GM10248 (cell line): ENCODE measurements at regions not wholly inside any gene's neighbourhood (a gene's known extent, or its start where the extent isn't known, plus 50 kb on each side); places are given as distances from the start of the nearest gene placed in this dataset.

Source experiments
- CTCF ChIA-PET: fragments of 300-600 bp; sonication (Branson Sonifier 250); formaldehyde crosslinking; extraction: SDS; loops from one replicate; lab custom pipeline; 2021; ENCODE audit warnings: antibody characterized with exemption; lab: Yijun Ruan, JAX
- POLR2A ChIA-PET: fragments of 350-650 bp; sonication (Branson Sonifier 250); formaldehyde crosslinking; extraction: SDS; loops from one replicate; lab custom pipeline; 2020; ENCODE audit warnings: antibody characterized with exemption; lab: Yijun Ruan, JAX
- DNase-seq: peaks from one replicate; pipeline ENCODE4 v3.0.0; 2012; ENCODE audit errors: extremely low spot score
- TF ChIP-seq, protein P1 (sequence below): IDR thresholded peaks from 2 replicates; pipeline ENCODE4 v1.5.1; 2012; ENCODE audit warnings: mild to moderate bottlenecking, low read depth; ENCODE audit errors: extremely low read depth, missing control alignments, control extremely low read depth

DNA sequence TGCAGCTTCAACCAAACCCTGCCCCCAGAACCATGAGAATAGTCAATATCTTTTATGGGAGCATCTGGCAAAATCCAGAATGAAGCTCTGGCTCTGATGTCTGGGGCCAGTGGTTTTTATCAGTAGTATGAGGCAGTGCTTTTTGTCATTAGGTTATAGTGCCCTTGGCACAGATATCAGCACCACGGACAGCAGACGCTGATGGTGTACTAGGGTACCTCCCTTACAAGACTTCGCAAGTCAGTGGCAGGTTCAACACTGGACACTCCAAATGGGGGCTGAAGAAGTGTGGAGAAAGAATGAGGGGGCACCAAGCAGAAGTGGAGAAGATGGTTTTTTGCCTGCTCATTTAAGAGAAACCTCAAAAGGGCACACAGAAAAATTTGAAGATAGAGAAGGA is 68.2 kb upstream of the E2F7 start:
- POLR2A ChIA-PET: no interaction called here
- CTCF ChIA-PET: no interaction called here
- TF ChIP-seq, protein P1, sequence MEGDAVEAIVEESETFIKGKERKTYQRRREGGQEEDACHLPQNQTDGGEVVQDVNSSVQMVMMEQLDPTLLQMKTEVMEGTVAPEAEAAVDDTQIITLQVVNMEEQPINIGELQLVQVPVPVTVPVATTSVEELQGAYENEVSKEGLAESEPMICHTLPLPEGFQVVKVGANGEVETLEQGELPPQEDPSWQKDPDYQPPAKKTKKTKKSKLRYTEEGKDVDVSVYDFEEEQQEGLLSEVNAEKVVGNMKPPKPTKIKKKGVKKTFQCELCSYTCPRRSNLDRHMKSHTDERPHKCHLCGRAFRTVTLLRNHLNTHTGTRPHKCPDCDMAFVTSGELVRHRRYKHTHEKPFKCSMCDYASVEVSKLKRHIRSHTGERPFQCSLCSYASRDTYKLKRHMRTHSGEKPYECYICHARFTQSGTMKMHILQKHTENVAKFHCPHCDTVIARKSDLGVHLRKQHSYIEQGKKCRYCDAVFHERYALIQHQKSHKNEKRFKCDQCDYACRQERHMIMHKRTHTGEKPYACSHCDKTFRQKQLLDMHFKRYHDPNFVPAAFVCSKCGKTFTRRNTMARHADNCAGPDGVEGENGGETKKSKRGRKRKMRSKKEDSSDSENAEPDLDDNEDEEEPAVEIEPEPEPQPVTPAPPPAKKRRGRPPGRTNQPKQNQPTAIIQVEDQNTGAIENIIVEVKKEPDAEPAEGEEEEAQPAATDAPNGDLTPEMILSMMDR: no peak
- peak; percentile 5 for DNase-seq

DNA sequence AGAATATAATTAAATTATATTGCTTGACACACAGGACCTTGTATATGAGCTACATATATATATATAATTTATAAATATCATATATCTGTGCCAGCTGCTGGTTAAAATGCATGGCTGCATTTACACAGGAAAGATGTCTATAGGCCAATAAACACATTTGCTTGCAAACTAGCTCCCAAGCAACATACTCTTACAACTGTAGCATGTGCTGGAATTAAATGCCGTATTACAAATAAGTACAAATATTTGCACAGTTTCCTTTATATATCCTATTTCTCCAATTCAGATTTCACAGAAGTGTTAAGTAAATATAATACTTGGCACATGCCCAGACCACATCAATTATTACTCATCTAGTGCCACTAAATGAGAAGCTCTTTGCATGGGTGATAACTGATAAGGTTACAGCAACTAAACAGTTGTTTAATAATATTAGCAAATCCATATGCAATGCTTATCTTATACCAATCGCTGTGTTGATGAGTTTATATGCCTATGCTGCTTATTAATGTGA is 66.7 kb upstream of the E2F7 start:
- ChIA-PET CTCF (interaction anchor here (0.7 kb wide), 1 partner anchor 24 kb away, joined by 4 read pairs; no protein-coding TSS in a partner anchor), POLR2A (no interaction called here)
- DNase-seq: no peak
- TF ChIP-seq, protein P1: no peak

DNA sequence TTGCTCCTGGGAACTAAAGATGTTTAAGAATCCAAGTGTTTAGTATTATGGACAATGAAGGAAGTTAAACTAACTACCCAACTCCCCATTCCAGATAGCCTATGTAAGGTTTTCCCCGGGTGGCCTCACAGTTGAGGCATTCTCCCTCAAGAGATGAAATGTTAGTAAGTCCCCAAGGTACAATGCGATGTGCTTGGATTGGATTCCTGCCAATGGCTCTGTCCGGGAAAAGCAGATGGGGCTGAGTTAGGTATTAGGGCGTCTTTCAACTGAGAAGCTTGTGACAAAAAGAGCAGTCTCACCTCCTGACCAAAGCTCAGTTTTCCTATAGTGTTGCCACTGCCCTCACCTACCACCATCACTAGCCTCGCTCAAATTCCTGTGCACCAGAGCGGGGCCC is 64.8 kb upstream of the E2F7 start:
- ChIA-PET POLR2A (no interaction called here), CTCF (no interaction called here)
- DNase-seq: no peak
- TF ChIP-seq, protein P1: no peak

DNA sequence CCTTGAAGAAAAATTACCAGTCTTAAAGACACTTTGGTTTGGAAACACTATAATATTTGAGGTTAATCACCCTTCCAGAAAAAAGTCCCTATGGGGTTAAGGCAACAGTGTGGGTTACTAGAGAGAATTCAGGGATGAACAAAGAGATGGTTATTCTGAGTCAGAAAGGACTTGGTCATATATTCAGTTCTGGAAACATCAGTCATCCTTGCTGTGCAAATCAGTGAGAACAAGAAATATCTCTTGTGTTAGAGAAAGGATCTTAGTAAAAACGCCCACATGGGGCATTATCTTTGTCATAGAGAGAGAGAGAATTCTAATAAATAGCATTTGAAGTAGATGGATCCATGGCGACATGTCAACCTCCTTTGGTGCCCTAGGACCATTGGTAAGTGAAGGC is 59.4 kb upstream of the E2F7 start:
- CTCF ChIA-PET: interaction anchor here (0.8 kb wide), 1 partner anchor 19 kb away, joined by 3 read pairs; no protein-coding TSS in a partner anchor
- POLR2A ChIA-PET: no interaction called here
- TF ChIP-seq, protein P1: no peak
- DNase-seq: no peak

DNA sequence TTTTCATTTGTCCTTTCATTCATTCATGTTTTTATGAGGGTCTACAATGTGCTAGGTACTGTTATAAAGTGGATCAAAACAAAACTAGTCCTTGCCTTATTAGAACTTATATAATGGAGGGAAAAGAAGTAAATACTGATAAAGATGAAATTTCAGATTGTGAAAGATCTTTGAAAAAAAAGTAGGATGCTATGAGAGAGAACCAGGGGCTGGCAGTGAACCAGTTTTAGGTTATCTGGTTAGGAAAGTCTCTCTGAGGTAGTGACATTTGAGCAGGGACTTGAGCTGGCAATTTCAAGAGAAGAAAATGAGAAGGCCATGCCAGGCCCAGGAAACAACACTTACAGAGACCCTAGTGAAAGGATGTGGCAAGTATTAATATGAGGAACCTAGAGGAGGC is 57.3 kb upstream of the E2F7 start:
- POLR2A ChIA-PET: no interaction called here
- no peak for DNase-seq
- CTCF ChIA-PET: interaction anchor here (1.2 kb wide), 1 partner anchor 20 kb away, joined by 3 read pairs; no protein-coding TSS in a partner anchor
- TF ChIP-seq, protein P1: no peak

DNA sequence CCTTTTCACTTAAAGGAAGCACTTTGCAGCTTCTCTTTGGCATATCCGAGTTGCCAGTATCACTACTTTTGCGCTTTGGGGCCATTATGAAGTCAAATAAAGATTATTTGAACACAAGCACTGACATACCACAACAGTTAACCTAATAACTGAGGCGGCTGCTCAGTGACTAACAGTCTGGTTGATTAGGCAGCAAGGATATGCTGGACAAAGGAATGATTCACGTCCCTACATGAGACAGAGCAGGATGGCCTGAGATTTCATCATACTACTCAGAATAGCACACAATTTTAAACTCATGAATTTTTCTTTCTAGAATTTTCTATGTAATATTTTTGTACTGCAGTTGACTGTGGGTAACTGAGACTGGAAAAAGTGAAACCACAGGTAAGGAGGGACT is 56.9 kb upstream of the E2F7 start:
- ChIA-PET CTCF (interaction anchor here (0.7 to 0.9 kb wide), 2 partner anchors 15 to 20 kb away, joined by 3 read pairs; no protein-coding TSS in a partner anchor), POLR2A (no interaction called here)
- TF ChIP-seq, protein P1: no peak
- DNase-seq: no peak
